ENCODE measurements at regions not wholly inside any gene's neighbourhood (a gene's known extent, or its start where the extent isn't known, plus 50 kb on each side); places are given as distances from the start of the nearest gene placed in this dataset.

GRCh38 chr2:142307086-142307485, 176.3 kb upstream of the LRP1B start:
- H3K27ac ChIP-seq: no peak overlapping the region

GRCh38 chr2:142306131-142306530, 175.3 kb upstream of the LRP1B start:
- no peaks in the 10 kb centered on the region for H3K36me3 ChIP-seq

More at GRCh38 chr2:142307086-142307485, 176.3 kb upstream of the LRP1B start:
- WGBS, 2 donors: 83 to 86% methylated on average over 1 of the region's 1 CpG
- Histone ChIP-seq H3K4me1 (no peaks in the 10 kb centered on the region), H3K9me3 (peaks cover 0 to 11% (median 2%) of the 10 kb centered on the region in 4 donors), H3K27me3 (no peaks in the 10 kb centered on the region), H3K36me3 (no peaks in the 10 kb centered on the region), H3K4me3 (no peak overlapping the region)
- TF ChIP-seq EP300 (IDR thresholded peaks at IDR 0.05) (no peak), POLR2A (IDR thresholded peaks at IDR 0.05) (no peak), CTCF (IDR thresholded peaks at IDR 0.05) (no peak), POLR2AphosphoS5 (IDR thresholded peaks at IDR 0.05) (no peak)
- ATAC-seq (ENCODE audit: low FRiP score in 2 of 2): no peak
- DNase-seq: no peak

GRCh38 chr2:142300517-142300916, 169.7 kb upstream of the LRP1B start:
- DNase-seq: no peak
- TF ChIP-seq POLR2AphosphoS5 (IDR thresholded peaks at IDR 0.05) (no peak), CTCF (IDR thresholded peaks at IDR 0.05) (no peak), EP300 (IDR thresholded peaks at IDR 0.05) (no peak), POLR2A (IDR thresholded peaks at IDR 0.05) (no peak)
- Histone ChIP-seq H3K9me3 (no peaks in the 10 kb centered on the region), H3K36me3 (no peaks in the 10 kb centered on the region), H3K4me3 (no peak overlapping the region), H3K27ac (no peak overlapping the region), H3K27me3 (no peaks in the 10 kb centered on the region), H3K4me1 (no peaks in the 10 kb centered on the region)
- ATAC-seq (ENCODE audit: low FRiP score in 2 of 2): no peak

More at GRCh38 chr2:142306131-142306530, 175.3 kb upstream of the LRP1B start:
- Histone ChIP-seq H3K27me3 (no peaks in the 10 kb centered on the region), H3K4me1 (no peaks in the 10 kb centered on the region), H3K27ac (no peak overlapping the region), H3K9me3 (peaks cover 0 to 11% (median 2%) of the 10 kb centered on the region in 4 donors), H3K4me3 (no peak overlapping the region)
- DNase-seq: no peak
- ATAC-seq (ENCODE audit: low FRiP score in 2 of 2): no peak
- no peak for TF ChIP-seq POLR2A (IDR thresholded peaks at IDR 0.05)
- no peak for TF ChIP-seq CTCF (IDR thresholded peaks at IDR 0.05)
- no peak for TF ChIP-seq POLR2AphosphoS5 (IDR thresholded peaks at IDR 0.05)
- TF ChIP-seq EP300 (IDR thresholded peaks at IDR 0.05): no peak

- TF ChIP-seq EP300 (IDR thresholded peaks at IDR 0.05) (no peak), CTCF (IDR thresholded peaks at IDR 0.05) (no peak), POLR2A (IDR thresholded peaks at IDR 0.05) (no peak), POLR2AphosphoS5 (IDR thresholded peaks at IDR 0.05) (no peak)
- Histone ChIP-seq H3K4me3 (no peak overlapping the region), H3K36me3 (no peaks in the 10 kb centered on the region), H3K27ac (no peak overlapping the region), H3K27me3 (no peaks in the 10 kb centered on the region), H3K4me1 (no peaks in the 10 kb centered on the region), H3K9me3 (no peaks in the 10 kb centered on the region)
- DNase-seq (no peak), ATAC-seq (ENCODE audit: low FRiP score in 2 of 2) (no peak)
These were observed 168.2 kb upstream of the LRP1B start for GRCh38 chr2:142299021-142299420.

GRCh38 chr2:142294225-142294624, 163.4 kb upstream of the LRP1B start:
- Histone ChIP-seq H3K27ac (no peak overlapping the region), H3K36me3 (no peaks in the 10 kb centered on the region), H3K27me3 (no peaks in the 10 kb centered on the region), H3K4me3 (no peak overlapping the region), H3K9me3 (no peaks in the 10 kb centered on the region), H3K4me1 (no peaks in the 10 kb centered on the region)
- WGBS, 2 donors: 76 to 80% methylated on average over 2 of the region's 2 CpGs
- no peak for TF ChIP-seq EP300 (IDR thresholded peaks at IDR 0.05)
- no peak for TF ChIP-seq CTCF (IDR thresholded peaks at IDR 0.05)
- no peak for TF ChIP-seq POLR2AphosphoS5 (IDR thresholded peaks at IDR 0.05)
- no peak for TF ChIP-seq POLR2A (IDR thresholded peaks at IDR 0.05)
- DNase-seq (no peak), ATAC-seq (ENCODE audit: low FRiP score in 2 of 2) (no peak)

Measured in upper lobe of left lung (tissue), 6 donors.